ENCODE measurements at regions not wholly inside any gene's neighbourhood (a gene's known extent, or its start where the extent isn't known, plus 50 kb on each side); places are given as distances from the start of the nearest gene placed in this dataset.
"Not testable (repeated sequence)": the region's sequence is repeated elsewhere in the genome, so short reads cannot be mapped to it uniquely, and the experiment has no call there.

GRCh38 chr2:106249157-106249828 is 55.2 kb upstream of the UXS1 start:
- DNase-seq, result not testable (repeated sequence)

DNA sequence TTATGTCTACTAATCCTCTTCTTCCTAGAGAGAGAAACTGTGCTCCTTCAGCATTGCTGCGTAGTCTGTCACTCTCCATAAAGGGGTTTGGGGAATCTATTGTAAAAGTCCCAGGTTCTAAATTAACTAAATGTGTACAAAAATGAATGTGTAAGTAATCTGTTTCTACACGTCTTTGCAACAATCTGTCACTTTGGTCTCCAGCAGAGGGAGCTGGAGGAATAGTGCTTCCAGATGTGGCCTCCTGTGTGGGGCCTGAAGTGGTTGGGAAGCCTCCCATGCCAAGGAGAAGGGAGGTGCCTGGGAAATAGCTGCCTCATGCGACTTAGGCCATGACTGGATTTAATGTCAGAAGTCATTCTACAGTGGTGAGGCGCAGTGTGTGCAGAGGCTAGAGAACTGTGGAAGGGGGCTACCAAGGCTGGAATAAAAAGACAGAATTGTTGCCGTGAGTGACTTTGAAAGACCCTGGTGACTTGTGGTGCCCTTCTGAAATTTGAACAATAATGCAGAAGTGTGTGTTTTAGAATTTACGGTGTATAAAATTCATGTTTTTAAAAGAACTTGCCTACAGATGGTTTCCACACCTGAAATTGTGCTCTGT is 54.5 kb upstream of the UXS1 start:
- not testable (repeated sequence) for DNase-seq

Data from effector CD8-positive, alpha-beta T cell (primary cell).